ENCODE measurements at regions not wholly inside any gene's neighbourhood (a gene's known extent, or its start where the extent isn't known, plus 50 kb on each side); places are given as distances from the start of the nearest gene placed in this dataset.

- no peak for DNase-seq
- intact Hi-C loops (cut with DNase I) = no loop called here
Measured at GRCh38 chr13:106186366-106187030, 349.0 kb downstream of the EFNB2 start.

GRCh38 chr13:106184790-106185189 lies 350.7 kb downstream of the EFNB2 start:
- DNase-seq = no peak
- intact Hi-C loops (cut with DNase I) = no loop called here

- intact Hi-C loops (cut with DNase I) = no loop called here
- DNase-seq = no peak
Measured at GRCh38 chr13:106183410-106184065, 351.9 kb downstream of the EFNB2 start.

DNA sequence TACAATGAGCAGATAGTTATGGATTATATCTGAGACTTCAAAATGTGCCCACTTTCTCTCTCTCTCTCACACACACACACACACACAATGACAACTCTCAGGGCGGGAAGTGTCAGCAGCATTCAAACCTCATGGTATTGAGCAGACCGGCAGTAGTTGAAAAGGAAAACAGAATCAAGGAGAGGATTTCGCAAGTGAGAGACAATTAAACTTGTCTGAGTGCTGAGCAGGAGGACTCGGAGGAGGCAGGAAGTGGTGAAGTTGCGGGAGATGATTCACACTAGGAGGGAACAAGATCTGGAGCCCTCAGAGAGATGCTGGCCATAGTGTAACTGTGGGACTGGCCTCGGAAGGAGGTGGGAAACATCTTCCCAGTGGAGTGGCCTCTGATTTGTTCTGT lies 353.1 kb downstream of the EFNB2 start:
- intact Hi-C loops (cut with DNase I) = no loop called here
- DNase-seq = no peak

DNA sequence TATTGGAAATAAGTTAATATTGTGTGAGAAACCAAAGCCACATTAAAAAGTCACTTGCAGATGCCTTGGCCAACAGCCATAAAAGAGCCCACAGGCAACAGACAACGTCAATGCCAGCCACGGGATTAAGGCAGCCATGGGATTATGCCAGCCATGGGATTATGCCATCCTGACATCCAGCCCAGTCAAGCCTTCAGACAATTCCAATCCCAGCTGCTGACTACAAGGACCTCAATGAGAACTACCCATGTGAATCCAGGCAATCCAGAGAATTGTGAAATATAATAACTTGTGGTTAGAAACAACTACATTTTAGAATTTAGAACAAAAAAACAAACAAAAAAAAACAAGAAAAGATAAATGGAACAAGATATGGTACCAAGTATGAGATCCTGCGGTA lies 356.6 kb downstream of the EFNB2 start:
- no peak for DNase-seq
- intact Hi-C loops (cut with DNase I) = no loop called here

DNA sequence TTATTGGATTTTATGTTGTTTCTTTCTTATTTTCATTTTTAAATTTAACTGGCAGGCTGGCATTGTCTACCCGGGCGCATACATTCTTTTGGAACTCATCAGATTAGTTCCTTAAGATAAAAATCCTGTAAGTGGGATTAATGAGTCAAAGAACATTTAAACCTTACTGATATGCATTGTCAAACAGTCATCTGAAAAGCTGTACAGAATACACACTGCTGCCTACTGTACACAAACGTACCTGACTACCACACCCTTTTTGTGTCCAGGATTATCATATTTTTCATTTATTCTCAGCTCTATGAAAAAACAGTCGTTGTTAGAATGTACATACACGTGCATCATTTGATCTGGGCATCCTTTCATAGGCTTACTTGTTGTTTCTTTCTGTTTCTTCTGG lies 358.3 kb downstream of the EFNB2 start:
- DNase-seq = no peak
- intact Hi-C loops (cut with DNase I) = no loop called here

- intact Hi-C loops (cut with DNase I) = no loop called here
- no peak for DNase-seq
Measured at GRCh38 chr13:106176117-106176516, 359.3 kb downstream of the EFNB2 start.

- intact Hi-C loops (cut with DNase I) = no loop called here
- no peak for DNase-seq
Measured at GRCh38 chr13:106173891-106174610, 361.4 kb downstream of the EFNB2 start.

DNA sequence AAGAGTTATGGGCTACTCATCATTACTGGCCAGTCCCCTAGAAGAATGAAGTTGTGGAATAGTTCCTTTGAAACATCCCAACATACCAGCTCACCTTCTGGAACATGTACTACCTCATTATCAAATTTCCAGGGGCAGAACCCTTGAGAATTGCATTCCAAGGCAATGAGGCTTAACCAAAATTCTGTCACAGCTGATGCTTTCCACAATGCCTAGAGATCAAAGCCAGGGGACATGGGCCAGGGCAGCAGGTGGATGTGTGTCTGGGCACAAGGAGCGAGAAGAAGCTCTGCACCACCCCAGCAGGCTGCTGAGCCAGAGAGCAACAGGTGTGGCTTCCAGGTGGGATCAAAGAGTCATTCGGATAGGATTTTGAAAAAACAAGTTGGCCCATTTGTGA lies 362.1 kb downstream of the EFNB2 start:
- DNase-seq = no peak
- intact Hi-C loops (cut with DNase I) = no loop called here

DNA sequence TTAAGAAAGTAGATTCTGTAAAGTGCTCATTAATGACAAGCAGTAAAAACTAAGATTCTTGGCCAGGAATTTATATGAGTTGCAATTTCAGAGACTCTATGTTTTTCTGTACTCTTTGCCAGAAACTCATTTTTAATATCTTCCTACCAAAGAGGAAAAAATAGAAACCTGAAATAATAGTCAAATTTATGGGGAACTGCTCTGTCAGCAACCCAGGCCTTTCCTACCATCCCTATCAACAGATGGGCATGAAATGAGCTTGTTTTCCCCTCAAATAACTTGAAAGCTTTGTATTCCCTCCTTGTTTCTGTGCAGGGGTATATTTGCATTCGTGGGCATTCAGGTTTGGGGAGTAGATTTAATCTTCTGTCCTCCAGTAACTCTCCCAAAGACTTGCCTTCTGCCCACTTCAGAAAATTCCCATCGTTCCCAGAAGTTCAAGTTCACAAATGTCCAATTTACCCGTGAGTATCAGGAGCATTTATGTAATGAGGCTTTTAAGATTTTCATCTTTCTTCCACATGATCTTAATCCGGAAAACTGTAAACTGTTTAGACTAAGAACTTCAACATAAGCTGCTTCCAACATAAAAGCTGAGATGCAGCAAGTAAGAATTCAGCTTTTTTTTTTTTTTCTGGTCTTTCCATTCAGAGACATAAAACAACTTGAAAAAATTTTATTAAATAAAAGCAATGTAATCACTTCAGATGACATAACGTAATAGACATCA lies 363.1 kb downstream of the EFNB2 start:
- no peak for DNase-seq
- intact Hi-C loops (cut with DNase I) = no loop called here

DNA sequence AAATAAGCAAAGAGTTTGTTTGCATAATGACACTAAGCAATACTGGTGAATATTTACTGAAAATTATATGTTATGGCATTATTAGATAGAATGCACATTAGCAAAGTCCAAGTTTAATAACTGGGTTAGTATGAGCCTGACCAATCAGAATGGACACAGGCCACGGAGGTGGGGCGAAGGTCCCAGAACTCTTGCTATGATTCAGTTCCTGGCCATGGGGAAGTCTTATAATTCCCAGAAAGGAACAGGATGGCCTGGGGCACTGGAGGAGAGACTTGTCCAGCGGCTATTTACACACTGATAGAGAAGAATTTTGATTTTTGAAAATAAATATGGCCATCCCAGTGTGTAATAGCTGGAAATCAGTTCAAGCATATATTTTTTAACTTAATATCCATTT lies 372.0 kb downstream of the EFNB2 start:
- DNase-seq = no peak
- intact Hi-C loops (cut with DNase I) = no loop called here

DNA sequence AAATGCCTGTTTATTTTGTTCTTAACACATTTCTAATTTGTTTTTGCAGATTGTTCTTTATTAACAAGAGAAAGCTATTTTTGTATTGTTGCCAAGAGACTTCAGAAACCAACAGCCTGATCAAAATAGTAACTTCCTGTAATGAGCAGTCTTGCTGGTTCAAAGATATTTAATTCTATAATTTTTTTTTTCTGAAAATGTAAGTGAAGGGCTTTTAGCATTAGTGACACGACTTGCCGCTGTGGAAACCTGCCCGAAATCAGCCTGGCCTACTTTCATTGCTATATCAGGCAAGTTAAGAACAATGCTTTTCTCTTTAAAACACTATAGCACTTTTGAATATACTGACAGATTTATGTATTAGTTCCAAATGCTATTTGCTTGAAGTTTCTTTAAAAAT lies 374.3 kb downstream of the EFNB2 start:
- DNase-seq = no peak
- intact Hi-C loops (cut with DNase I) = no loop called here

DNA sequence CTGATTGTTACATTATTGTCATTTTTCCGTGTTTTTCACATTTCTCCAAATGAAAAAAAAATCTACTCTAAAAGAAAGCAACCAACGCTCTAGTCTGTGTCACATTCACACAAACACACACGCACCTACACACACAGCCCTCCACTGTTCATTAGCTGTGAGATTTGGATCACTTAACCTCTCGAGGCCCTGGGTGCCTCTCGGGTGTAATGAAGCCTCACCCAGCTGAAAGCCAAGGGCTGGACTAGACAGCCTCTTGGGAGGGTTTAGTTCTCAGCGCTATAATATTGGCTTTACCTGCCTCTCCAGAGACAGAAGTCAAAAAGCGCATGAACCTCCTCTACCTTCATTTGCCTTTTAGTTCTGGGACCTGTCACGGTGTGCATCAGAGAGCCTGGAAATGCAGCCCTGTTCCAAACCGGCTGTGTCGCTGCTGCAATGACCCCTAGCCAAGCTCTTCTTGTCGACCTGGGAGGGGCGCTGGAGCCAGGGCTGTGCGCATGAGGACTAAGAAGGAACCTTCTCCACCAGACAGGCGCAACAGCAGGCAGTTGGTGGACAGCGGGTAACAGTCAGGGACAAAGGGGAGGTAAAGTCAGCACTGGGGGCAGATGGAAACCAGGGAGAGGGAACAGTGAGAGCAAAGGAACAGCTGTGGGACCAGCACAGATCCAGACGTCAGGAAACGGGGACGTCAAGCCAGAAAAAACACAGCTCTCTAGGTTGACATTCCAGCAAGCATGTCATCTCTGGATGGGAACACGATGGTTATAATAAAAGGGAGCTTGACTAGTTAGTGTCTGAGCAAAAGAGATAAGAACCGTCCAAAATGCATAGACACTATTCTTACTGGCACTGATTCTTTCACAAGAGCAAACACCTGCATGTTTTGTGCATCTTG lies 375.9 kb downstream of the EFNB2 start:
- DNase-seq = no peak
- intact Hi-C loops (cut with DNase I) = no loop called here

- intact Hi-C loops (cut with DNase I) = no loop called here
- no peak for DNase-seq
Measured at GRCh38 chr13:106156468-106156867, 379.0 kb downstream of the EFNB2 start.

DNA sequence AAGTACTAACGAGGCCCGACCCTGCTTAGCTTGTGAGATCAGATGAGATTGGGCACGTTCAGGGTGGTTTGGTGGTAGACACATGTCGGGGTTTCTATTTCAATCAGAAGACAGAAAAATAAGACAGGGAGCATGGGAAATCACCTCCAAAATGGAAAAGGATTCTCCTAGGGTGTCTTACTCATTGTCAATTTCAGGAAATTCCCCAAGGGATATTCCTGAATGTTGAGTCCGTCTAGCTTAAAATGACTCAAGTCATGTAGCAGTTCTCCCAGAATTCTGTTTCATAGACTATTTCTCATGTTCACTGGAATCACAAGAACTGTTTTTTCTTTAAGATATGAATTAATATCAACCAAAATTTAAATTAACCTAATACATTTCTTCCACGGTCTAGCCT lies 380.1 kb downstream of the EFNB2 start:
- DNase-seq = no peak
- intact Hi-C loops (cut with DNase I) = no loop called here

- DNase-seq = no peak
- intact Hi-C loops (cut with DNase I) = no loop called here
Measured at GRCh38 chr13:106153876-106154275, 381.6 kb downstream of the EFNB2 start.

GRCh38 chr13:106153041-106153440 lies 382.4 kb downstream of the EFNB2 start:
- no peak for DNase-seq
- intact Hi-C loops (cut with DNase I) = no loop called here

- no peak for DNase-seq
- intact Hi-C loops (cut with DNase I) = no loop called here
Measured at GRCh38 chr13:106152047-106152446, 383.4 kb downstream of the EFNB2 start.

DNA sequence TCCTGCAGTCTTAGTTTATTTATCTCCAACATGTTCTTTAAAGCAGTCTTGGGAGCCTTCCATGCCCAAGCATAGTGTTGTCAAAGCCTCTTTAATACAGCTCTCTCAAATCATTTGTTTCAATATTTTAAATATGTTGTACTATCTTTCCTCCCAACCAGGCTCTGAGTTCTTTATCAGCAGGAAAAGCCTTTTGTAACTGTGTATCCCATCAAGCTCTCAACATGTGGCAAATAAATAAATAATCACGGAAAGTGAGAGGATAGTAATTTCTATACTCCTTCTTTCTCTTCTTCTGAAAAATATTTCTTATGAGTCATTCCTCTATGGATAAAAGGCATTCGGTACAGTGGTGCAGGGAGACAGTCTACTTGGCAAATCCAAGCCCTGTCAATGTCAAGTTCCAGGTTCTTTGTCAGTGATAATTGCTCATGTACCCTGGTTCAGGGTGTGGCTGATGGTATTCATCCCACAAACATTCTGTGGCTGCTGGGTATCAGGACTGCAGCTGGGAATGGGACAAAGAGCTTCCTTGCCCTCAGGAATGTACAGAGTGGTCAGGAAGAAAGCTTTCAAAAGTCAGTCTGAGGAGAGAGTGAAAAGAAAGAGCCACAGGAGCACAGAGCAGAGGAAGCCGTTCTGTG lies 384.3 kb downstream of the EFNB2 start:
- DNase-seq = no peak

More for the DNA sequence above, 384.3 kb downstream of the EFNB2 start:
- intact Hi-C loops (cut with DNase I) = no loop called here

Data from posterior cingulate gyrus (tissue), 11 donors.